Hepatocyte (in vitro differentiated cells): ENCODE measurements at regions not wholly inside any gene's neighbourhood (a gene's known extent, or its start where the extent isn't known, plus 50 kb on each side); places are given as distances from the start of the nearest gene placed in this dataset.

Experiments used
- DNase-seq: peaks from one replicate; pipeline ENCODE4 v3.0.0-alpha.2; 2016; ENCODE audit warnings: low spot score
- H2AFZ ChIP-seq: fragments of 200-600 bp; sonication (generic); 2 replicates; pipeline ENCODE4 v1.6.0; 2016; ENCODE audit warnings: antibody characterized with exemption, mild to moderate bottlenecking
- H3K27ac ChIP-seq: fragments of 200-600 bp; sonication (generic); 2 replicates; pipeline ENCODE4 v1.5.1; 2016; ENCODE audit warnings: mild to moderate bottlenecking
- H3K27me3 ChIP-seq: fragments of 200-600 bp; sonication (generic); 2 replicates; pipeline ENCODE4 v1.6.1; 2016
- H3K36me3 ChIP-seq: fragments of 200-600 bp; sonication (generic); replicated peaks from 2 replicates; pipeline ENCODE4 v1.5.1; 2016; ENCODE audit warnings: low read depth; ENCODE audit not compliant: insufficient read depth
- H3K4me1 ChIP-seq: fragments of 200-600 bp; sonication (generic); 2 replicates; pipeline ENCODE4 v1.5.1; 2016; ENCODE audit warnings: mild to moderate bottlenecking, moderate library complexity; ENCODE audit not compliant: insufficient read depth
- H3K4me2 ChIP-seq: fragments of 200-600 bp; sonication (generic); 2 replicates; pipeline ENCODE4 v1.6.0; 2016
- H3K4me3 ChIP-seq: fragments of 200-600 bp; sonication (generic); 2 replicates; pipeline ENCODE4 v1.5.1; 2016; ENCODE audit warnings: mild to moderate bottlenecking
- H3K79me2 ChIP-seq: fragments of 200-600 bp; sonication (generic); 2 replicates; pipeline ENCODE4 v1.6.0; 2017; ENCODE audit warnings: mild to moderate bottlenecking
- H3K9me2 ChIP-seq: fragments of 200-600 bp; sonication (generic); replicated peaks from 2 replicates; pipeline ENCODE4 v1.6.0; 2017; ENCODE audit warnings: mild to moderate bottlenecking; ENCODE audit not compliant: insufficient read depth
- H3K9me3 ChIP-seq: fragments of 200-600 bp; sonication (generic); 2 replicates; pipeline ENCODE4 v1.5.1; 2016; ENCODE audit warnings: low read depth, mild to moderate bottlenecking
- H4K20me1 ChIP-seq: fragments of 200-600 bp; sonication (generic); 2 replicates; pipeline ENCODE4 v1.6.0; 2016; ENCODE audit warnings: mild to moderate bottlenecking; ENCODE audit not compliant: insufficient read depth, poor library complexity, severe bottlenecking
- EZH2 ChIP-seq: fragments of 200-600 bp; sonication (generic); IDR thresholded peaks from 2 replicates; pipeline ENCODE4 v1.6.1; 2016; ENCODE audit warnings: antibody characterized with exemption, mild to moderate bottlenecking, borderline replicate concordance
- EZH2phosphoT487 ChIP-seq: fragments of 200-600 bp; sonication (generic); IDR thresholded peaks from one replicate; pipeline ENCODE4 v1.6.1; 2018; ENCODE audit warnings: antibody characterized with exemption, mild to moderate bottlenecking, low read depth, moderate library complexity; ENCODE audit not compliant: unreplicated experiment, severe bottlenecking
- WGBS: methylation state at CpG from one replicate; pipeline ENCODE4 v1.1.6; 2016; ENCODE audit warnings: low lambda C conversion rate; ENCODE audit errors: missing lambda C conversion rate; 5-methylcytosine and 5-hydroxymethylcytosine counted together
- TF ChIP-seq, protein P1 (sequence below): fragments of 200-600 bp; sonication (generic); IDR thresholded peaks from 2 replicates; pipeline ENCODE4 v1.5.1; 2016; ENCODE audit warnings: antibody characterized with exemption, mild to moderate bottlenecking; ENCODE audit not compliant: poor library complexity

DNA sequence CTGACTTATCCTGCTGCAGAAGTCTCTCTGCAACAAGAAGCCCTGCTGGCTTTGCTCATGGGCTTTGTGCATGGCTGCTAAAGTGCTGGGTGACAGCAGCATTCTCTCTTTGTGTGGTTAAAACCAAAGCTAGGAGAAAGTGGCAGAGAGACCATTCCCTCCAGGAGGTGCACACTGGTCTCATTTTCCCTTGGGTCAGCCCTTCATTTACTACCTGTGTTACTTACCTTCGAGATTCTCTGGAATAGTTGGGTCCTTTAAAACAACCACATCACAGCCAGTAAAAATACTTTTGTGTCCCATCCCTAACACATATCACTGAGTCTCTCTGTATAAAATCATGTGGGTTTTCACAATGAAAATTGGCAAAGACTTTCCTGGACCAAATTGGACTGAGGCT is 315.5 kb downstream of the IRX1 start:
- no peak for DNase-seq
- Histone ChIP-seq H3K27me3 (no peaks in the 10 kb centered on the region), H3K79me2 (no peaks in the 10 kb centered on the region), H3K9me2 (no peaks in the 10 kb centered on the region), H2AFZ (no peak overlapping the region), H4K20me1 (no peaks in the 10 kb centered on the region), H3K27ac (no peak overlapping the region), H3K4me3 (no peak overlapping the region), H3K36me3 (no peaks in the 10 kb centered on the region), H3K4me1 (no peaks in the 10 kb centered on the region), H3K9me3 (no peaks in the 10 kb centered on the region), H3K4me2 (no peak overlapping the region)
- no peak for TF ChIP-seq EZH2
- TF ChIP-seq EZH2phosphoT487 = no peak
- TF ChIP-seq, protein P1, sequence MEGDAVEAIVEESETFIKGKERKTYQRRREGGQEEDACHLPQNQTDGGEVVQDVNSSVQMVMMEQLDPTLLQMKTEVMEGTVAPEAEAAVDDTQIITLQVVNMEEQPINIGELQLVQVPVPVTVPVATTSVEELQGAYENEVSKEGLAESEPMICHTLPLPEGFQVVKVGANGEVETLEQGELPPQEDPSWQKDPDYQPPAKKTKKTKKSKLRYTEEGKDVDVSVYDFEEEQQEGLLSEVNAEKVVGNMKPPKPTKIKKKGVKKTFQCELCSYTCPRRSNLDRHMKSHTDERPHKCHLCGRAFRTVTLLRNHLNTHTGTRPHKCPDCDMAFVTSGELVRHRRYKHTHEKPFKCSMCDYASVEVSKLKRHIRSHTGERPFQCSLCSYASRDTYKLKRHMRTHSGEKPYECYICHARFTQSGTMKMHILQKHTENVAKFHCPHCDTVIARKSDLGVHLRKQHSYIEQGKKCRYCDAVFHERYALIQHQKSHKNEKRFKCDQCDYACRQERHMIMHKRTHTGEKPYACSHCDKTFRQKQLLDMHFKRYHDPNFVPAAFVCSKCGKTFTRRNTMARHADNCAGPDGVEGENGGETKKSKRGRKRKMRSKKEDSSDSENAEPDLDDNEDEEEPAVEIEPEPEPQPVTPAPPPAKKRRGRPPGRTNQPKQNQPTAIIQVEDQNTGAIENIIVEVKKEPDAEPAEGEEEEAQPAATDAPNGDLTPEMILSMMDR = no peak
- WGBS = 71% methylated on average over 1 of the region's 1 CpG

DNA sequence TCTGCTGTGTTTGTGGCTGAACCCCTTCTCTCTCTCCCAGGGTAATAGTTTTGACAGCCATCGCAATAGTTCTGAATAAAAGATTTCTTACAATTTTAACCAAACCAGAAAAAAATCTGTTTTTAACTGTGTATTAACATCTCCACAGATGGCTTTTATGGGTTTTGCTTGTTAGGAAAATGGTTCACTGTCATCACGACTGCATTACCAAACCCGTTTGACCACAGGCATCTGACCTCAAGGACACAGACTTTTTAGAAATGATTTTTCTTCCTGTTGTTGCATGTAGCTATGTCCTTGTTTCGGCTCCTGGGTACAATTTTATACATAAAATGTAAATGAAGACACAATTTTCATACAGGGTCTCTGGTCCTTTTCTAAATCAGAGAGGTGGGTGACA is 316.1 kb downstream of the IRX1 start:
- Histone ChIP-seq H3K36me3 (no peaks in the 10 kb centered on the region), H3K4me1 (no peaks in the 10 kb centered on the region), H3K27me3 (no peaks in the 10 kb centered on the region), H4K20me1 (no peaks in the 10 kb centered on the region), H3K9me3 (no peaks in the 10 kb centered on the region), H3K9me2 (no peaks in the 10 kb centered on the region), H3K4me3 (no peak overlapping the region), H3K4me2 (no peak overlapping the region), H3K27ac (no peak overlapping the region), H2AFZ (no peak overlapping the region), H3K79me2 (no peaks in the 10 kb centered on the region)
- DNase-seq = no peak
- TF ChIP-seq EZH2 = no peak
- TF ChIP-seq, protein P1 = no peak
- TF ChIP-seq EZH2phosphoT487 = no peak
- 64% methylated on average over 4 of the region's 4 CpGs for WGBS

DNA sequence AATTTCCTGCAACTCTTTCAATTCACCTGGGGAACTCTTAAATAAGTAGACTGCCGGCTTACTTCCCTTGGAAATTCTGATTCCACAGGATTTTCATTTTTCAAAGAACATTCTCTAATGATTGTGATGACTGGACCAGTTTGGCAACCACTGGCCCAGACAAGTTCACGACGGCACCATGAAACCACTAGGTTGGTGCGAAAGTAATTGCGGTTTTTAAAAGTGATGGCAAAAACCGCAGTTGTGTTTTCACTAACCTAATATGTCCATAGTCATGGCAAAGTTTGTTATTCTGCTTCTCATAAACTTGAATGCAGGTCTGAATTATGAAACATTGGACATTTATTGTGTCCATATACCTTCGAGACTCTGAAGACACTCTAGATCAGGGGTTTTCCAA is 317.2 kb downstream of the IRX1 start:
- Histone ChIP-seq H3K4me2 (no peak overlapping the region), H3K4me3 (no peak overlapping the region), H4K20me1 (no peaks in the 10 kb centered on the region), H3K79me2 (no peaks in the 10 kb centered on the region), H3K36me3 (no peaks in the 10 kb centered on the region), H3K4me1 (no peaks in the 10 kb centered on the region), H3K27ac (no peak overlapping the region), H3K27me3 (no peaks in the 10 kb centered on the region), H3K9me2 (no peaks in the 10 kb centered on the region), H2AFZ (no peak overlapping the region), H3K9me3 (no peaks in the 10 kb centered on the region)
- 92% methylated on average over 7 of the region's 7 CpGs for WGBS
- TF ChIP-seq EZH2 (no peak), EZH2phosphoT487 (no peak)
- TF ChIP-seq, protein P1 = no peak
- no peak for DNase-seq

DNA sequence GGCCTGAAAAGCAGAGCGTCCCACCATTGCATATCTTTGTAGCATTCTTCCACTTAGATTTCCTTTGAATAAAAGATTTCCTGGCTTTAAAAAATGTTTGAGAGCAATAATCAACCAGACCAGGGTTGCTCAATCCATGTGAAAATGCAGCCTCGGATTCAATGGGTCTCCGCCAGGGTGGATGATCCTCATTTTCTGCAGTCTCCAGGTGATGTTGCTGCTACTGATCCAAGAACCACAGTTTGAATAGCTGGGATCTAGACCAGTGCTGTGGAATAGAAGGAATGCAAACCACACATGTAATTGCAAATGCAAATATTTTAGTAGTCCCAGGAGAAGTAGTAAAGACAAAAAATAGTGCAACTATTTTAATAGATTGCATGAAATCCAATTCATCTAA is 317.6 kb downstream of the IRX1 start:
- 90% methylated on average over 3 of the region's 3 CpGs for WGBS
- DNase-seq = no peak
- TF ChIP-seq EZH2phosphoT487 (no peak), EZH2 (no peak)
- TF ChIP-seq, protein P1 = no peak
- Histone ChIP-seq H3K27ac (no peak overlapping the region), H3K36me3 (no peaks in the 10 kb centered on the region), H2AFZ (no peak overlapping the region), H3K79me2 (no peaks in the 10 kb centered on the region), H3K27me3 (no peaks in the 10 kb centered on the region), H3K4me3 (no peak overlapping the region), H3K9me3 (no peaks in the 10 kb centered on the region), H3K4me2 (no peak overlapping the region), H3K4me1 (no peaks in the 10 kb centered on the region), H3K9me2 (no peaks in the 10 kb centered on the region), H4K20me1 (no peaks in the 10 kb centered on the region)
